H9 (cell line): ENCODE measurements at regions not wholly inside any gene's neighbourhood (a gene's known extent, or its start where the extent isn't known, plus 50 kb on each side); places are given as distances from the start of the nearest gene placed in this dataset.

ENCODE experiments used
- DNase-seq: peaks from one replicate; pipeline ENCODE4 v3.0.0-alpha.2; 2017
- H2AFZ ChIP-seq: one replicate; pipeline ENCODE4 v1.6.1; 2013; ENCODE audit warnings: mild to moderate bottlenecking, low read length, control low read depth, moderate library complexity
- H2AK5ac ChIP-seq: 2 replicates; pipeline ENCODE4 v1.6.1; 2013; ENCODE audit warnings: low read length, control low read depth, mixed read lengths; ENCODE audit not compliant: insufficient read length
- H2BK120ac ChIP-seq: one replicate; pipeline ENCODE4 v1.6.1; 2013; ENCODE audit warnings: low read depth, mild to moderate bottlenecking, low read length, control low read depth, inconsistent platforms; ENCODE audit not compliant: poor library complexity, severe bottlenecking
- H2BK12ac ChIP-seq: 2 replicates; pipeline ENCODE4 v1.6.1; 2013; ENCODE audit warnings: low read length, control low read depth, mixed read lengths, low read depth; ENCODE audit not compliant: insufficient read length
- H2BK15ac ChIP-seq: 2 replicates; pipeline ENCODE4 v1.6.1; 2013; ENCODE audit warnings: low read depth, low read length, control low read depth
- H2BK20ac ChIP-seq: one replicate; pipeline ENCODE4 v1.6.1; 2013; ENCODE audit warnings: low read depth, mild to moderate bottlenecking, low read length, control low read depth, inconsistent platforms; ENCODE audit not compliant: poor library complexity, severe bottlenecking
- H2BK5ac ChIP-seq: 2 replicates; pipeline ENCODE4 v1.6.1; 2013; ENCODE audit warnings: low read length, control low read depth, mixed read lengths; ENCODE audit not compliant: insufficient read length
- H3K14ac ChIP-seq: 2 replicates; pipeline ENCODE4 v1.6.1; 2013; ENCODE audit warnings: low read length, control low read depth; ENCODE audit not compliant: insufficient read depth
- H3K18ac ChIP-seq: 2 replicates; pipeline ENCODE4 v1.6.1; 2013; ENCODE audit warnings: low read depth, mild to moderate bottlenecking, mixed read lengths, low read length, control low read depth; ENCODE audit not compliant: insufficient read length
- H3K23ac ChIP-seq: 2 replicates; pipeline ENCODE4 v1.6.1; 2013; ENCODE audit warnings: low read length, control low read depth, mixed read lengths, low read depth; ENCODE audit not compliant: insufficient read length
- H3K23me2 ChIP-seq: 2 replicates; pipeline ENCODE4 v1.6.1; 2013; ENCODE audit warnings: low read depth, mild to moderate bottlenecking, mixed read lengths, low read length, control low read depth; ENCODE audit not compliant: insufficient read length, poor library complexity, severe bottlenecking
- H3K27ac ChIP-seq: 2 replicates; pipeline ENCODE4 v1.5.1; 2013; ENCODE audit warnings: low read length, control low read depth, mixed read lengths, low read depth; ENCODE audit not compliant: insufficient read length
- H3K27me3 ChIP-seq: 2 replicates; pipeline ENCODE4 v1.6.1; 2013; ENCODE audit warnings: low read length, control low read depth, inconsistent platforms; ENCODE audit not compliant: insufficient read depth
- H3K4ac ChIP-seq: 2 replicates; pipeline ENCODE4 v1.6.1; 2013; ENCODE audit warnings: low read depth, mild to moderate bottlenecking, control low read depth, inconsistent platforms, low read length, moderate library complexity
- H3K4me1 ChIP-seq: 2 replicates; pipeline ENCODE4 v1.6.1; 2013; ENCODE audit warnings: low read length, control low read depth, inconsistent platforms; ENCODE audit not compliant: insufficient read depth
- H3K4me2 ChIP-seq: 2 replicates; pipeline ENCODE4 v1.6.1; 2013; ENCODE audit warnings: low read length, control low read depth, mixed read lengths; ENCODE audit not compliant: insufficient read length, insufficient read depth
- H3K56ac ChIP-seq: 2 replicates; pipeline ENCODE4 v1.6.1; 2013; ENCODE audit warnings: low read depth, mild to moderate bottlenecking, mixed read lengths, low read length, control low read depth; ENCODE audit not compliant: insufficient read length
- H3K79me1 ChIP-seq: 2 replicates; pipeline ENCODE4 v1.6.1; 2013; ENCODE audit warnings: low read depth, mild to moderate bottlenecking, moderate library complexity, low read length, control low read depth, inconsistent platforms; ENCODE audit not compliant: insufficient read depth, poor library complexity, severe bottlenecking
- H3K79me2 ChIP-seq: 2 replicates; pipeline ENCODE4 v1.6.1; 2013; ENCODE audit warnings: low read length, control low read depth, inconsistent platforms; ENCODE audit not compliant: insufficient read depth
- H3K9ac ChIP-seq: 2 replicates; pipeline ENCODE4 v1.6.1; 2013; ENCODE audit warnings: low read length, control low read depth, mixed read lengths; ENCODE audit not compliant: insufficient read length; ENCODE audit errors: extremely low read depth
- H3K9me3 ChIP-seq: one replicate; pipeline ENCODE4 v1.6.1; 2013; ENCODE audit warnings: low read depth, low read length, inconsistent platforms; ENCODE audit not compliant: control insufficient read depth
- H3T11ph ChIP-seq: one replicate; pipeline ENCODE4 v1.6.1; 2013; ENCODE audit warnings: mild to moderate bottlenecking, low read length, control low read depth, inconsistent platforms
- H4K20me1 ChIP-seq: one replicate; pipeline ENCODE4 v1.6.1; 2013; ENCODE audit not compliant: control insufficient read depth, insufficient read length, insufficient read depth
- H4K5ac ChIP-seq: 2 replicates; pipeline ENCODE4 v1.6.1; 2013; ENCODE audit warnings: low read depth, mild to moderate bottlenecking, mixed read lengths, low read length, control low read depth; ENCODE audit not compliant: insufficient read length
- H4K8ac ChIP-seq: replicated peaks from 2 replicates; pipeline ENCODE4 v1.6.1; 2013; ENCODE audit warnings: low read length, control low read depth, mixed read lengths, low read depth; ENCODE audit not compliant: insufficient read length
- H4K91ac ChIP-seq: 2 replicates; pipeline ENCODE4 v1.6.1; 2013; ENCODE audit warnings: low read depth, mild to moderate bottlenecking, moderate library complexity, mixed read lengths, low read length, control low read depth; ENCODE audit not compliant: insufficient read length
- H3K27ac Mint-ChIP-seq, 3 experiments: 2 replicates in 2 of 3; 3 replicates in 1 of 3; pipeline ENCODE4 v1.8.0; 2020 to 2021; ENCODE audit warnings: mixed read lengths in 3 of 3, mild to moderate bottlenecking in 1 of 3, moderate library complexity in 1 of 3
- H3K27me3 Mint-ChIP-seq: 2 replicates; pipeline ENCODE4 v1.8.0; 2021; ENCODE audit warnings: low read depth, mild to moderate bottlenecking, moderate library complexity, mixed read lengths
- H3K36me3 Mint-ChIP-seq, 3 experiments: 2 replicates in 2 of 3; 3 replicates in 1 of 3; pipeline ENCODE4 v1.8.0; 2020 to 2021; ENCODE audit warnings: low read depth in 3 of 3, mixed read lengths in 3 of 3; ENCODE audit not compliant: insufficient read depth in 1 of 3
- H3K4me1 Mint-ChIP-seq, 2 experiments: 2 replicates each; pipeline ENCODE4 v1.8.0; 2020; ENCODE audit warnings: mixed read lengths in 2 of 2
- H3K4me3 Mint-ChIP-seq, 2 experiments: 2 replicates in 1 of 2; 3 replicates in 1 of 2; pipeline ENCODE4 v1.8.0; 2020 to 2021; ENCODE audit warnings: mild to moderate bottlenecking in 2 of 2, mixed read lengths in 2 of 2, moderate library complexity in 1 of 2
- H3K9me3 Mint-ChIP-seq, 2 experiments: 2 replicates in 1 of 2; 3 replicates in 1 of 2; pipeline ENCODE4 v1.8.0; 2020; ENCODE audit warnings: mild to moderate bottlenecking in 2 of 2, mixed read lengths in 2 of 2, moderate library complexity in 1 of 2
- TF ChIP-seq, protein P1 (sequence below): fragments of 200-600 bp; sonication (generic); conservative IDR thresholded peaks from 3 replicates; pipeline ENCODE4 v1.8.0; 2021; ENCODE audit warnings: antibody characterized with exemption, mild to moderate bottlenecking

DNA sequence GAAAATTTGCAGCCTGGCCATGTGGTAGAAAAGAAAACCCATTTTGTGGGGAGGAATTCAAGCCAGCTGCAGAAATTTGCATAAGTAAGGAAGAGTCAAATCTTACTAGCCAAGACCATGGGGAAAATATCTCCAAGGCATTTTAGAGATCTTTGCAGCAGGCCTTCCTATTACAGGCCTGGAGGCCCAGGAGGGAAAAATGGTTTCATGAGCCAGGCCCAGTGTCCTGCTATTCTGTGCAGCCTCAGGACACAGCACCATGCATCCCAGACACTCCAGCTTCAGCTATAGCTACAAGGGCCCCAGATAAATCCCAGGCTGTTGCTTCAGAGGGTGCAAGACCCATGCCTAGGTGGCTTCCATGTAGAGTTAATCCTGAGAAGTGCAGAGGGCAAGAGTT is 1590.1 kb upstream of the PRR20A start:
- Histone ChIP-seq H2AK5ac (no peak overlapping the region), H3K79me2 (no peaks in the 10 kb centered on the region), H3K79me1 (no peaks in the 10 kb centered on the region), H2BK12ac (no peak overlapping the region), H3K27ac (no peak overlapping the region), H2AFZ (no peak overlapping the region), H3K18ac (no peak overlapping the region), H3K4ac (no peak overlapping the region), H4K8ac (no peak overlapping the region), H4K91ac (no peak overlapping the region), H4K20me1 (no peaks in the 10 kb centered on the region), H3K4me2 (no peak overlapping the region), H2BK5ac (no peak overlapping the region), H3T11ph (no peak overlapping the region), H3K23me2 (no peaks in the 10 kb centered on the region), H2BK20ac (no peak overlapping the region), H3K9me3 (peaks cover 13% of the 10 kb centered on the region), H3K14ac (no peak overlapping the region), H2BK15ac (no peak overlapping the region), H3K4me1 (no peaks in the 10 kb centered on the region), H3K56ac (no peak overlapping the region), H3K27me3 (no peaks in the 10 kb centered on the region), H4K5ac (no peak overlapping the region), H3K23ac (no peak overlapping the region), H2BK120ac (no peak overlapping the region), H3K9ac (no peak overlapping the region)
- TF ChIP-seq, protein P1, sequence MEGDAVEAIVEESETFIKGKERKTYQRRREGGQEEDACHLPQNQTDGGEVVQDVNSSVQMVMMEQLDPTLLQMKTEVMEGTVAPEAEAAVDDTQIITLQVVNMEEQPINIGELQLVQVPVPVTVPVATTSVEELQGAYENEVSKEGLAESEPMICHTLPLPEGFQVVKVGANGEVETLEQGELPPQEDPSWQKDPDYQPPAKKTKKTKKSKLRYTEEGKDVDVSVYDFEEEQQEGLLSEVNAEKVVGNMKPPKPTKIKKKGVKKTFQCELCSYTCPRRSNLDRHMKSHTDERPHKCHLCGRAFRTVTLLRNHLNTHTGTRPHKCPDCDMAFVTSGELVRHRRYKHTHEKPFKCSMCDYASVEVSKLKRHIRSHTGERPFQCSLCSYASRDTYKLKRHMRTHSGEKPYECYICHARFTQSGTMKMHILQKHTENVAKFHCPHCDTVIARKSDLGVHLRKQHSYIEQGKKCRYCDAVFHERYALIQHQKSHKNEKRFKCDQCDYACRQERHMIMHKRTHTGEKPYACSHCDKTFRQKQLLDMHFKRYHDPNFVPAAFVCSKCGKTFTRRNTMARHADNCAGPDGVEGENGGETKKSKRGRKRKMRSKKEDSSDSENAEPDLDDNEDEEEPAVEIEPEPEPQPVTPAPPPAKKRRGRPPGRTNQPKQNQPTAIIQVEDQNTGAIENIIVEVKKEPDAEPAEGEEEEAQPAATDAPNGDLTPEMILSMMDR: no peak
- Mint-ChIP-seq H3K4me1 (no peaks in the 10 kb centered on the region), H3K36me3 (peaks cover 44 to 57% (median 56%) of the 10 kb centered on the region in 3 experiments), H3K27ac (no peak overlapping the region), H3K4me3 (no peak overlapping the region), H3K9me3 (peaks cover 29 to 30% of the 10 kb centered on the region in 2 experiments), H3K27me3 (no peaks in the 10 kb centered on the region; the same call in 1 of the 2 replicates)
- no peak for DNase-seq
